Liver (tissue), 8 donors: ENCODE measurements at regions not wholly inside any gene's neighbourhood (a gene's known extent, or its start where the extent isn't known, plus 50 kb on each side); places are given as distances from the start of the nearest gene placed in this dataset.

Experiments used
- DNase-seq: peaks from one replicate; pipeline ENCODE4 v3.0.0-alpha.2; 2017; ENCODE audit warnings: low spot score
- H3K27ac ChIP-seq, 2 donors: one replicate each; pipeline ENCODE4 v1.7.0; 2013; ENCODE audit warnings: inconsistent platforms in 2 of 2, low read length in 2 of 2, control low read depth in 1 of 2, low read depth in 1 of 2, mild to moderate bottlenecking in 1 of 2
- H3K27me3 ChIP-seq, 4 donors: one replicate each; pipeline versions ENCODE4 v1.6.1 to v1.7.0; 2013; ENCODE audit warnings: low read length in 3 of 4, inconsistent platforms in 1 of 4, mild to moderate bottlenecking in 1 of 4, moderate library complexity in 1 of 4; ENCODE audit not compliant: control insufficient read depth in 4 of 4, insufficient read depth in 4 of 4
- H3K36me3 ChIP-seq, 4 donors: one replicate each; pipeline versions ENCODE4 v1.6.1 to v1.7.0; 2013; ENCODE audit warnings: low read length in 3 of 4, mild to moderate bottlenecking in 3 of 4, low read depth in 1 of 4, moderate library complexity in 1 of 4; ENCODE audit not compliant: control insufficient read depth in 4 of 4, insufficient read depth in 3 of 4
- H3K4me1 ChIP-seq, 4 donors: one replicate each; pipeline versions ENCODE4 v1.6.1 to v1.7.0; 2013; ENCODE audit warnings: low read length in 3 of 4, mild to moderate bottlenecking in 3 of 4, moderate library complexity in 1 of 4; ENCODE audit not compliant: control insufficient read depth in 4 of 4, insufficient read depth in 4 of 4
- H3K4me3 ChIP-seq, 3 donors: one replicate each; pipeline versions ENCODE4 v1.6.1 to v1.7.0; 2013; ENCODE audit warnings: low read length in 3 of 3, control low read depth in 1 of 3, low read depth in 1 of 3, mild to moderate bottlenecking in 1 of 3
- H3K9ac ChIP-seq, 2 donors: one replicate each; pipeline ENCODE4 v1.7.0; 2013; ENCODE audit warnings: low read length in 2 of 2, mild to moderate bottlenecking in 2 of 2, moderate library complexity in 2 of 2, control low read depth in 1 of 2, low read depth in 1 of 2
- H3K9me3 ChIP-seq, 4 donors: one replicate each; pipeline versions ENCODE4 v1.6.1 to v1.7.0; 2013; ENCODE audit warnings: low read length in 3 of 4; ENCODE audit not compliant: control insufficient read depth in 4 of 4
- EGR1 ChIP-seq, 2 donors: IDR thresholded peaks; 2 replicates each; pipeline ENCODE4 v1.6.1; 2016 to 2018; ENCODE audit warnings: antibody characterized with exemption in 2 of 2, low read depth in 2 of 2
- FOXA1 ChIP-seq: IDR thresholded peaks from 2 replicates; pipeline ENCODE4 v1.6.1; 2016; ENCODE audit warnings: antibody characterized with exemption
- FOXA2 ChIP-seq: IDR thresholded peaks from 2 replicates; pipeline ENCODE4 v1.6.1; 2016; ENCODE audit warnings: antibody characterized with exemption
- GABPA ChIP-seq, 2 donors: IDR thresholded peaks in 1 of 2; conservative IDR thresholded peaks in 1 of 2; 2 replicates each; pipeline ENCODE4 v1.6.1; 2016; ENCODE audit warnings: antibody characterized with exemption in 2 of 2, mild to moderate bottlenecking in 1 of 2, moderate library complexity in 1 of 2
- HNF4A ChIP-seq, 2 donors: conservative IDR thresholded peaks; 2 replicates each; pipeline ENCODE4 v1.6.1; 2016; ENCODE audit warnings: antibody characterized with exemption in 2 of 2, mild to moderate bottlenecking in 2 of 2
- HNF4G ChIP-seq: IDR thresholded peaks from 2 replicates; pipeline ENCODE4 v1.6.1; 2016; ENCODE audit warnings: antibody characterized with exemption
- JUND ChIP-seq, 2 donors: IDR thresholded peaks; 2 replicates each; pipeline ENCODE4 v1.6.1; 2016; ENCODE audit warnings: antibody characterized with exemption in 2 of 2
- NR2F2 ChIP-seq: IDR thresholded peaks from 2 replicates; pipeline ENCODE4 v1.6.1; 2016; ENCODE audit warnings: antibody characterized with exemption
- RAD21 ChIP-seq, 2 donors: IDR thresholded peaks; 2 replicates each; pipeline ENCODE4 v1.6.1; 2016; ENCODE audit warnings: antibody characterized with exemption in 2 of 2, mild to moderate bottlenecking in 2 of 2
- RXRA ChIP-seq, 2 donors: IDR thresholded peaks; 2 replicates each; pipeline ENCODE4 v1.6.1; 2017 to 2018; ENCODE audit warnings: antibody characterized with exemption in 2 of 2, mild to moderate bottlenecking in 1 of 2
- SP1 ChIP-seq: IDR thresholded peaks from 2 replicates; pipeline ENCODE4 v1.6.1; 2018; ENCODE audit warnings: antibody characterized with exemption, mild to moderate bottlenecking
- TAF1 ChIP-seq: conservative IDR thresholded peaks from 2 replicates; pipeline ENCODE4 v1.6.1; 2016; ENCODE audit warnings: antibody characterized with exemption, mild to moderate bottlenecking
- YY1 ChIP-seq: IDR thresholded peaks from 2 replicates; pipeline ENCODE4 v1.6.1; 2016; ENCODE audit warnings: antibody characterized with exemption, mild to moderate bottlenecking
- WGBS: extraction: QIAGEN DNeasy Blood & Tissue Kit; methylation state at CpG from one replicate; pipeline ENCODE4 v1.1.7; 2013; 5-methylcytosine and 5-hydroxymethylcytosine counted together
- TF ChIP-seq, protein P1 (sequence below): IDR thresholded peaks from 2 replicates; pipeline ENCODE4 v1.6.1; 2016; ENCODE audit warnings: antibody characterized with exemption
- TF ChIP-seq, protein P2 (sequence below): fragments of 150-350 bp; IDR thresholded peaks from 2 replicates; pipeline ENCODE4 v1.5.1; 2017; ENCODE audit warnings: improper control_type of control experiment, low read depth, low read length; ENCODE audit not compliant: missing input control
- TF ChIP-seq, protein P3 (sequence below): IDR thresholded peaks from 2 replicates; pipeline ENCODE4 v1.6.1; 2016; ENCODE audit warnings: antibody characterized with exemption
- TF ChIP-seq, protein P4 (sequence below): IDR thresholded peaks from 2 replicates; pipeline ENCODE4 v1.6.1; 2016; ENCODE audit warnings: antibody characterized with exemption, mild to moderate bottlenecking
- TF ChIP-seq, protein P5 (sequence below): IDR thresholded peaks from 2 replicates; pipeline ENCODE4 v1.6.1; 2016; ENCODE audit warnings: antibody characterized with exemption
- donor health status: healthy.
- donor health status: healthy.
- donor health status: healthy.
- donor health status: healthy.
- donor health status: healthy.

DNA sequence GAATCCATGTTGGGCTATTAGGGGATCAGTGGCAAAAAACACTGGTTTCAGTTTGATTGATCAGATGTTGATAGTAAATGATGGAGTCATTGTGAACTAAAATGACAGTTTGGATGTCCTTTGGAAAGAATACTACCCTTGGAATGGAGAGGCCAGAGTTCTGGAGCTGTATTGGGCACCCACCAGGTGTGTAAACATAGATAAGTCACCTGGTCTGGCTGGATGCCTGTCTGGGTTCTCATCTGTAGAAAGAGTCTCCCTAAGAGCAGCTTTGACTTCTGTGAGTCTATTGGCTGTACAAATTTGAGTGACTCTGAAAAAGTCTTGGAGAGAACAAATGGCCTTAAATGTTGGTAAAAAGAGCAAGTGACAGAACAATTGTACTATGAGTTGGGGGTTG is 115.0 kb downstream of the SCP2D1 start:
- Histone ChIP-seq H3K9me3 (no peaks in the 10 kb centered on the region), H3K36me3 (no peaks in the 10 kb centered on the region), H3K9ac (no peak overlapping the region), H3K27ac (no peak overlapping the region), H3K4me3 (no peak overlapping the region), H3K4me1 (no peaks in the 10 kb centered on the region), H3K27me3 (no peaks in the 10 kb centered on the region)
- TF ChIP-seq HNF4A (conservative IDR thresholded peaks at IDR 0.05) (no peak), HNF4G (no peak), GABPA (IDR thresholded peaks at IDR 0.05 in 1 of 2, conservative IDR thresholded peaks at IDR 0.05 in 1 of 2) (no peak), TAF1 (no peak), FOXA1 (no peak), FOXA2 (no peak), NR2F2 (no peak), JUND (IDR thresholded peaks at IDR 0.05) (no peak), SP1 (no peak), YY1 (no peak), RAD21 (IDR thresholded peaks at IDR 0.05) (no peak)
- TF ChIP-seq, protein P1, sequence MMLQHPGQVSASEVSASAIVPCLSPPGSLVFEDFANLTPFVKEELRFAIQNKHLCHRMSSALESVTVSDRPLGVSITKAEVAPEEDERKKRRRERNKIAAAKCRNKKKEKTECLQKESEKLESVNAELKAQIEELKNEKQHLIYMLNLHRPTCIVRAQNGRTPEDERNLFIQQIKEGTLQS: no peak
- TF ChIP-seq, protein P2, sequence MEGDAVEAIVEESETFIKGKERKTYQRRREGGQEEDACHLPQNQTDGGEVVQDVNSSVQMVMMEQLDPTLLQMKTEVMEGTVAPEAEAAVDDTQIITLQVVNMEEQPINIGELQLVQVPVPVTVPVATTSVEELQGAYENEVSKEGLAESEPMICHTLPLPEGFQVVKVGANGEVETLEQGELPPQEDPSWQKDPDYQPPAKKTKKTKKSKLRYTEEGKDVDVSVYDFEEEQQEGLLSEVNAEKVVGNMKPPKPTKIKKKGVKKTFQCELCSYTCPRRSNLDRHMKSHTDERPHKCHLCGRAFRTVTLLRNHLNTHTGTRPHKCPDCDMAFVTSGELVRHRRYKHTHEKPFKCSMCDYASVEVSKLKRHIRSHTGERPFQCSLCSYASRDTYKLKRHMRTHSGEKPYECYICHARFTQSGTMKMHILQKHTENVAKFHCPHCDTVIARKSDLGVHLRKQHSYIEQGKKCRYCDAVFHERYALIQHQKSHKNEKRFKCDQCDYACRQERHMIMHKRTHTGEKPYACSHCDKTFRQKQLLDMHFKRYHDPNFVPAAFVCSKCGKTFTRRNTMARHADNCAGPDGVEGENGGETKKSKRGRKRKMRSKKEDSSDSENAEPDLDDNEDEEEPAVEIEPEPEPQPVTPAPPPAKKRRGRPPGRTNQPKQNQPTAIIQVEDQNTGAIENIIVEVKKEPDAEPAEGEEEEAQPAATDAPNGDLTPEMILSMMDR: no peak
- TF ChIP-seq, protein P3, sequence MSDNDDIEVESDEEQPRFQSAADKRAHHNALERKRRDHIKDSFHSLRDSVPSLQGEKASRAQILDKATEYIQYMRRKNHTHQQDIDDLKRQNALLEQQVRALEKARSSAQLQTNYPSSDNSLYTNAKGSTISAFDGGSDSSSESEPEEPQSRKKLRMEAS: no peak
- TF ChIP-seq, protein P4, sequence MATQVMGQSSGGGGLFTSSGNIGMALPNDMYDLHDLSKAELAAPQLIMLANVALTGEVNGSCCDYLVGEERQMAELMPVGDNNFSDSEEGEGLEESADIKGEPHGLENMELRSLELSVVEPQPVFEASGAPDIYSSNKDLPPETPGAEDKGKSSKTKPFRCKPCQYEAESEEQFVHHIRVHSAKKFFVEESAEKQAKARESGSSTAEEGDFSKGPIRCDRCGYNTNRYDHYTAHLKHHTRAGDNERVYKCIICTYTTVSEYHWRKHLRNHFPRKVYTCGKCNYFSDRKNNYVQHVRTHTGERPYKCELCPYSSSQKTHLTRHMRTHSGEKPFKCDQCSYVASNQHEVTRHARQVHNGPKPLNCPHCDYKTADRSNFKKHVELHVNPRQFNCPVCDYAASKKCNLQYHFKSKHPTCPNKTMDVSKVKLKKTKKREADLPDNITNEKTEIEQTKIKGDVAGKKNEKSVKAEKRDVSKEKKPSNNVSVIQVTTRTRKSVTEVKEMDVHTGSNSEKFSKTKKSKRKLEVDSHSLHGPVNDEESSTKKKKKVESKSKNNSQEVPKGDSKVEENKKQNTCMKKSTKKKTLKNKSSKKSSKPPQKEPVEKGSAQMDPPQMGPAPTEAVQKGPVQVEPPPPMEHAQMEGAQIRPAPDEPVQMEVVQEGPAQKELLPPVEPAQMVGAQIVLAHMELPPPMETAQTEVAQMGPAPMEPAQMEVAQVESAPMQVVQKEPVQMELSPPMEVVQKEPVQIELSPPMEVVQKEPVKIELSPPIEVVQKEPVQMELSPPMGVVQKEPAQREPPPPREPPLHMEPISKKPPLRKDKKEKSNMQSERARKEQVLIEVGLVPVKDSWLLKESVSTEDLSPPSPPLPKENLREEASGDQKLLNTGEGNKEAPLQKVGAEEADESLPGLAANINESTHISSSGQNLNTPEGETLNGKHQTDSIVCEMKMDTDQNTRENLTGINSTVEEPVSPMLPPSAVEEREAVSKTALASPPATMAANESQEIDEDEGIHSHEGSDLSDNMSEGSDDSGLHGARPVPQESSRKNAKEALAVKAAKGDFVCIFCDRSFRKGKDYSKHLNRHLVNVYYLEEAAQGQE: no peak
- DNase-seq: no peak

DNA sequence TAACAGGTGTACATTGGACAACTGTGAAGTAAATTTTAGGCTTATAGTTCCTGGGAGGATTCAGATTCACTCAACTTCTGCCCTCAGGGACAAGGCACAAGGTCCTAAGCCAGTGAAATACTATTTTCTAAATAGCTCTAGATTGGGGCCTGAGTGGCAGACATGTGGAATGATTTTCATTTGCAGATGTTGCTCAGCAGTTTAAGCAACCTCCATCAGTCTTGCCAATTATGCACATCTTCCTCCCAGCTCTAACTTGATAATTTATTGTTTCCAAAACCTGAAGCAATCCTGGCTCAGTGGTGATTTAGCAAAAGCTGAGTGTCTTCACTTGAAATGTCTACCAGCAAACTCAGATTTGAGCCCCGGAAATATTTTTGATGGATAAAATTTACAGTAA is 116.2 kb downstream of the SCP2D1 start:
- Histone ChIP-seq H3K9me3 (no peaks in the 10 kb centered on the region), H3K4me1 (no peaks in the 10 kb centered on the region), H3K27me3 (no peaks in the 10 kb centered on the region), H3K27ac (no peak overlapping the region), H3K4me3 (no peak overlapping the region), H3K9ac (no peak overlapping the region), H3K36me3 (no peaks in the 10 kb centered on the region)
- WGBS: 88% methylated on average over 1 of the region's 1 CpG
- DNase-seq: no peak
- no peak for TF ChIP-seq RXRA (IDR thresholded peaks at IDR 0.05)
- no peak for TF ChIP-seq FOXA1
- TF ChIP-seq HNF4A (conservative IDR thresholded peaks at IDR 0.05): no peak
- TF ChIP-seq RAD21 (IDR thresholded peaks at IDR 0.05): no peak
- TF ChIP-seq, protein P4: no peak
- no peak for TF ChIP-seq TAF1
- TF ChIP-seq, protein P1: no peak
- TF ChIP-seq EGR1 (IDR thresholded peaks at IDR 0.05; ENCODE audit: low read depth in 2 of 2): no peak
- TF ChIP-seq YY1: no peak
- no peak for TF ChIP-seq SP1
- TF ChIP-seq, protein P3: no peak
- TF ChIP-seq, protein P5, sequence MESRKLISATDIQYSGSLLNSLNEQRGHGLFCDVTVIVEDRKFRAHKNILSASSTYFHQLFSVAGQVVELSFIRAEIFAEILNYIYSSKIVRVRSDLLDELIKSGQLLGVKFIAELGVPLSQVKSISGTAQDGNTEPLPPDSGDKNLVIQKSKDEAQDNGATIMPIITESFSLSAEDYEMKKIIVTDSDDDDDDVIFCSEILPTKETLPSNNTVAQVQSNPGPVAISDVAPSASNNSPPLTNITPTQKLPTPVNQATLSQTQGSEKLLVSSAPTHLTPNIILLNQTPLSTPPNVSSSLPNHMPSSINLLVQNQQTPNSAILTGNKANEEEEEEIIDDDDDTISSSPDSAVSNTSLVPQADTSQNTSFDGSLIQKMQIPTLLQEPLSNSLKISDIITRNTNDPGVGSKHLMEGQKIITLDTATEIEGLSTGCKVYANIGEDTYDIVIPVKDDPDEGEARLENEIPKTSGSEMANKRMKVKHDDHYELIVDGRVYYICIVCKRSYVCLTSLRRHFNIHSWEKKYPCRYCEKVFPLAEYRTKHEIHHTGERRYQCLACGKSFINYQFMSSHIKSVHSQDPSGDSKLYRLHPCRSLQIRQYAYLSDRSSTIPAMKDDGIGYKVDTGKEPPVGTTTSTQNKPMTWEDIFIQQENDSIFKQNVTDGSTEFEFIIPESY: no peak
